RWPE2 (cell line): ENCODE measurements at regions not wholly inside any gene's neighbourhood (a gene's known extent, or its start where the extent isn't known, plus 50 kb on each side); places are given as distances from the start of the nearest gene placed in this dataset.

Source experiments
- ATAC-seq: fragments of 200-7000 bp; cut with Tn5 transposase; 3 replicates; pipeline ENCODE4 v1.9.1; 2021; ENCODE audit warnings: low read depth
- DNase-seq: peaks from one replicate; pipeline ENCODE4 v3.0.0-alpha.2; 2020; ENCODE audit warnings: low spot score
- H3K27ac ChIP-seq: fragments of 450-650 bp; 2 replicates; pipeline ENCODE4 v1.5.1; 2017; ENCODE audit warnings: mild to moderate bottlenecking; ENCODE audit not compliant: poor library complexity, severe bottlenecking
- H3K27me3 ChIP-seq: fragments of 250-450 bp; sonication (Bioruptor Pico); 2 replicates; pipeline ENCODE4 v1.5.1; 2021; ENCODE audit warnings: mild to moderate bottlenecking, moderate library complexity; ENCODE audit not compliant: insufficient read depth, poor library complexity, severe bottlenecking
- H3K36me3 ChIP-seq: fragments of 250-450 bp; sonication (Bioruptor Pico); 2 replicates; pipeline ENCODE4 v1.5.1; 2020; ENCODE audit warnings: low read depth, mild to moderate bottlenecking, moderate library complexity
- H3K4me1 ChIP-seq: fragments of 250-450 bp; sonication (Bioruptor Pico); 2 replicates; pipeline ENCODE4 v1.5.1; 2021; ENCODE audit warnings: mild to moderate bottlenecking, moderate library complexity; ENCODE audit not compliant: insufficient read depth, poor library complexity, severe bottlenecking
- H3K4me3 ChIP-seq: fragments of 250-450 bp; sonication (Bioruptor Pico); 2 replicates; pipeline ENCODE4 v1.5.1; 2021; ENCODE audit warnings: mild to moderate bottlenecking, moderate library complexity; ENCODE audit not compliant: severe bottlenecking
- H3K9me3 ChIP-seq: fragments of 250-450 bp; sonication (Bioruptor Pico); 2 replicates; pipeline ENCODE4 v1.5.1; 2021; ENCODE audit warnings: mild to moderate bottlenecking, moderate library complexity; ENCODE audit not compliant: severe bottlenecking
- TF ChIP-seq, protein P1 (sequence below): fragments of 450-650 bp; IDR thresholded peaks from one replicate; pipeline ENCODE4 v1.5.1; 2017; ENCODE audit warnings: mild to moderate bottlenecking, moderate library complexity; ENCODE audit not compliant: poor library complexity, severe bottlenecking

GRCh38 chr20:9919271-9920014 lies 80.6 kb upstream of the PAK5 start:
- no peak for ATAC-seq
- Histone ChIP-seq H3K4me3 (no peak overlapping the region), H3K9me3 (no peaks in the 10 kb centered on the region), H3K36me3 (no peaks in the 10 kb centered on the region), H3K4me1 (no peaks in the 10 kb centered on the region), H3K27me3 (no peaks in the 10 kb centered on the region), H3K27ac (no peak overlapping the region)
- DNase-seq: no peak
- TF ChIP-seq, protein P1, sequence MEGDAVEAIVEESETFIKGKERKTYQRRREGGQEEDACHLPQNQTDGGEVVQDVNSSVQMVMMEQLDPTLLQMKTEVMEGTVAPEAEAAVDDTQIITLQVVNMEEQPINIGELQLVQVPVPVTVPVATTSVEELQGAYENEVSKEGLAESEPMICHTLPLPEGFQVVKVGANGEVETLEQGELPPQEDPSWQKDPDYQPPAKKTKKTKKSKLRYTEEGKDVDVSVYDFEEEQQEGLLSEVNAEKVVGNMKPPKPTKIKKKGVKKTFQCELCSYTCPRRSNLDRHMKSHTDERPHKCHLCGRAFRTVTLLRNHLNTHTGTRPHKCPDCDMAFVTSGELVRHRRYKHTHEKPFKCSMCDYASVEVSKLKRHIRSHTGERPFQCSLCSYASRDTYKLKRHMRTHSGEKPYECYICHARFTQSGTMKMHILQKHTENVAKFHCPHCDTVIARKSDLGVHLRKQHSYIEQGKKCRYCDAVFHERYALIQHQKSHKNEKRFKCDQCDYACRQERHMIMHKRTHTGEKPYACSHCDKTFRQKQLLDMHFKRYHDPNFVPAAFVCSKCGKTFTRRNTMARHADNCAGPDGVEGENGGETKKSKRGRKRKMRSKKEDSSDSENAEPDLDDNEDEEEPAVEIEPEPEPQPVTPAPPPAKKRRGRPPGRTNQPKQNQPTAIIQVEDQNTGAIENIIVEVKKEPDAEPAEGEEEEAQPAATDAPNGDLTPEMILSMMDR: no peak

DNA sequence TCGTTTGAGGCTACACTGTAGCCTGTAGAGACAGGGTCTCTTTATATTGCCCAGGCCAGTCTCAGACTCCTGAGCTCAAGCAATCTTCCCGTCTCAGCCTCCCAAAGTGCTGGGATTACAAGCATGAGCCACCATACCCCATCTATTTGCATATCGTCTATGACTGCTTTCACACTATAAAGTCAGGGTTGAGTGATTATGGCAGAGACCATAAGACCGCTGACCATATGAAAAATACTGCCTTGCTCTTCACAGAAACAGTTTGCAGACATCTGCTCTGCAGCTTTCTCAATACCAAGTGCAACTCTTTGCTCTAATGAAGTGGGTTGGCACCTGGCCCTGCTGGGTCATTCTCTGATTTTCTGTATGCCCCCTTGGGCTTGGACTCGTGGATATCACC lies 79.5 kb upstream of the PAK5 start:
- ATAC-seq (no peak), DNase-seq (no peak)
- H3K4me1 ChIP-seq: no peaks in the 10 kb centered on the region
- H3K27ac ChIP-seq: no peak overlapping the region
- TF ChIP-seq, protein P1: no peak
- H3K9me3 ChIP-seq: no peaks in the 10 kb centered on the region
- no peak overlapping the region for H3K4me3 ChIP-seq
- no peaks in the 10 kb centered on the region for H3K36me3 ChIP-seq
- no peaks in the 10 kb centered on the region for H3K27me3 ChIP-seq

- DNase-seq: no peak
- H3K27me3 ChIP-seq: no peaks in the 10 kb centered on the region
Measured at GRCh38 chr20:9916761-9917160, 77.9 kb upstream of the PAK5 start.

DNA sequence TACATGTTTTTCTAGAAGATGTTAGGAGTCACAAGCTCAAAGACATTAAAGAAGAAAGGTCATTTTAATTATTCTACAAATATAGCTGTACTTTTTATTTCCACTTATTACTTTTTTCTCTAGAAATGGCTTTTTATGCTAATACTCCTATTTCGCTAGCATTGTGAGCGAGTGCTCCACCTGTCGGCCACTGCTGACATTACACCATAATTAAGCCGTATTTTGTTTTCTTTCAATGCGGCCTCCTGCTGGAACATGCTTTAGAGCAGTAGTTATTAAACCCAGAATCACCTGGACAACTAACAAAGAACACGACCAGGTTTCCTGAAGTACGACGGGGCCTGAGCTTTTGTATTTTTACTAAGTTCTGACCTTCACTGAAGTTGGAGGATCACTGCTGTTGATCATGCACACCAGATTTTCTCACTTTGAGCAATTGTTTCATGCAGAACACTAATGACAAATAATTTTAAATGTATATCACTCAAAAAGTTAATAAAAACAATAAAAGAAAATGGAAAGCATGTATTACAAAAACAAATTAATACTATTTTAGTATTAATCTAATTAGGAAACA lies 74.1 kb upstream of the PAK5 start:
- no peak for DNase-seq
- ATAC-seq: peak; percentile 33; the same call in 2 of the 3 replicates

More at GRCh38 chr20:9916761-9917160, 77.9 kb upstream of the PAK5 start:
- Histone ChIP-seq H3K9me3 (no peaks in the 10 kb centered on the region), H3K27ac (no peak overlapping the region), H3K36me3 (no peaks in the 10 kb centered on the region), H3K4me3 (no peak overlapping the region), H3K4me1 (no peaks in the 10 kb centered on the region)
- ATAC-seq: no peak
- TF ChIP-seq, protein P1: no peak

More for the DNA sequence above, 74.1 kb upstream of the PAK5 start:
- TF ChIP-seq, protein P1: peak; percentile 98
- H3K9me3 ChIP-seq: no peaks in the 10 kb centered on the region
- no peaks in the 10 kb centered on the region for H3K4me1 ChIP-seq
- H3K27ac ChIP-seq: no peak overlapping the region
- no peak overlapping the region for H3K4me3 ChIP-seq
- no peaks in the 10 kb centered on the region for H3K27me3 ChIP-seq
- H3K36me3 ChIP-seq: no peaks in the 10 kb centered on the region
